Activated CD4-positive, alpha-beta T cell treated with anti-CD3 and anti-CD28 coated beads, Interleukin-10, Interleukin-2, amounts not matched to agents 100 ng/mL and 50 ng/mL, durations not matched to agents 16 hours and 8 hours (primary cell): ENCODE measurements at regions not wholly inside any gene's neighbourhood (a gene's known extent, or its start where the extent isn't known, plus 50 kb on each side); places are given as distances from the start of the nearest gene placed in this dataset.

Source experiments
- DNase-seq: peaks from one replicate; pipeline ENCODE4 v3.0.0-alpha.2; 2020

DNA sequence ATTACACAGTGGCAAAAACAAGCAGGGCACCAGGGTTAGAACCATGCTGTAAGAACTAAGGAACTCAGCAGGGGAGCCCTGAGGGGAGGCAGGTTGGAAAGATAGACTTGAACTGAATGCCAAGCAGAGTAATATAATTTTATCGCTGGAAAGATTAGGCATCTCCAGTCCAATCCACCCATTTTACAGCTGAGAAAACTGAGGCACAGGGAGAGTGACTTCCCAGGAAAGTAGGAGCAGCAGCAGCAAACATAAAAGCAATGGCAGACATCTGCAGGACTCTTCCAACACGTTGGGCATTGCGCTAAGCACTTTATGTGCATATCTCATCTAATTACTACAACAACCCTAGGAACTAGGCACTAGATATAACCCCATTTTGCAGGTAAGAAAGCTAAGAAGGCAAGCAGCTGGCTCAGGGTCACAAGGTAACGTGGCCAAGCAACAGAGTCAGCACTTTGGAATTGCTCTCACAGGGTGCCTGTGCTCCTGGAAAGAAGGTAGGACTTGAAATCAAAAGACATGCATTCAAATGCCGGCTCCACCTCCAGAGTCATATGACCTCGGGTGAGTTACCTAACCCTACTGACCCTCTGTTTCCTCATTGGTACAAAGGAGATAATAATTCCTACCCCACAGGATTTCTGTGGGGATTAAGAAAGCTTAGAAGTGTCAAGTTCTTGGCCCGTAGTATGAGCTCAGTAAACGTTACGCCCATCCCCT, 215.3 kb downstream of the BARX2 start:
- no peak for DNase-seq

DNA sequence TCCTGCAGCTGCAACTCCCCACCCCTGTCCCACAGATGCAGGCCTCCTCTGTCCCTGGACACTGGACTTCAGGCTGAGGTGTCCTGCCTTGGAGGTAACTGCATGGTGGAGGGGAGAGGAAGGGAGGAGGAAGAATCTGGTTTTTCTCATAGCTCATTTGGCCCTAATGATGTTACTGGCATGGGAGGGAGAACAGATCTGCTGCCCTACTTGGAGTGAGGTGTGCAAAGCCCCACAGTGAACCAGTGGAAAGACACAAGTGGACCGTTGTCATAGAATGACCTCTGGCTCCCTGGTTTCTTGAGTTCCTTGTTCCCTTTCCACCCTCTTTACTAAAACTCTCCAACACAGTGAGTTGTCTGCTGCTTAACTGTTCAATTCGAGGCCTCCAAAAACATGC, 215.9 kb downstream of the BARX2 start:
- DNase-seq = no peak

DNA sequence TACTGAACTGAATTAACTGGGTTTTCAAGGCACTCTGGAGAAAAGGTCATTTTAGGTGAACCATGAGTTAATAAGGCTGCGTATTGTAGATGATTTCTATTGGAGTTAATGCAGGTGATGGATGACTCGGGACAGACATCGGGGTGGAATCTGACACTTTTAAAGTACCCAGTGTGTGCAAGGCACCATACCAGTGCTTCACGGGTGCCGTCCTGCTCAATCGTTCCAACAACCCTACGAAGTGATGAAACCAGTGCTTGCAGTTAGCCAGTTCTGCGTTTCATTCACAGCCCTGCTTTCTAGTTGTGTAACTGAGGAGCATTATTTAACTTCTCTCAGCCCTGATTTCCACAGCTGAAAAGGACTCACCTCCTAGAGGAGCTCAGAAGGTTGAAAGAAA, 216.5 kb downstream of the BARX2 start:
- no peak for DNase-seq

DNA sequence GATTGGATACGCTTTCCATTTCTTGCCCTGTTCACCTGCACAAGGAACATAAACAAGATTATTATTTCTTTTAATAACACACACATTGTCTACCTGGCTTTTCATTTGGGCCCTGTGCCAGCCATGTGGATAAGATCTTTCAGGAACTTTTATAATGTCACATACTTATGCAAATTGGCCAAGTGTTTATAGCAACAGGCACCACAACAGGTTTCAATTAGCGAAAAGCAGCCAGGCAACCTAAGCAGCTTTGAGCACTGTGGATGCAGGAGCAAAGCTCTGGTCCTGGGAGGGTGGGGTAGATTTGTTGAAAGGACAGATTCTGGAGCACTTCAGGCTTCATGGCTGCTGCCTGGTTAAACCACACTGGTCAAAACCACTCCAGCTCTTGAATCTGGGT, 217.4 kb downstream of the BARX2 start:
- DNase-seq = no peak

DNA sequence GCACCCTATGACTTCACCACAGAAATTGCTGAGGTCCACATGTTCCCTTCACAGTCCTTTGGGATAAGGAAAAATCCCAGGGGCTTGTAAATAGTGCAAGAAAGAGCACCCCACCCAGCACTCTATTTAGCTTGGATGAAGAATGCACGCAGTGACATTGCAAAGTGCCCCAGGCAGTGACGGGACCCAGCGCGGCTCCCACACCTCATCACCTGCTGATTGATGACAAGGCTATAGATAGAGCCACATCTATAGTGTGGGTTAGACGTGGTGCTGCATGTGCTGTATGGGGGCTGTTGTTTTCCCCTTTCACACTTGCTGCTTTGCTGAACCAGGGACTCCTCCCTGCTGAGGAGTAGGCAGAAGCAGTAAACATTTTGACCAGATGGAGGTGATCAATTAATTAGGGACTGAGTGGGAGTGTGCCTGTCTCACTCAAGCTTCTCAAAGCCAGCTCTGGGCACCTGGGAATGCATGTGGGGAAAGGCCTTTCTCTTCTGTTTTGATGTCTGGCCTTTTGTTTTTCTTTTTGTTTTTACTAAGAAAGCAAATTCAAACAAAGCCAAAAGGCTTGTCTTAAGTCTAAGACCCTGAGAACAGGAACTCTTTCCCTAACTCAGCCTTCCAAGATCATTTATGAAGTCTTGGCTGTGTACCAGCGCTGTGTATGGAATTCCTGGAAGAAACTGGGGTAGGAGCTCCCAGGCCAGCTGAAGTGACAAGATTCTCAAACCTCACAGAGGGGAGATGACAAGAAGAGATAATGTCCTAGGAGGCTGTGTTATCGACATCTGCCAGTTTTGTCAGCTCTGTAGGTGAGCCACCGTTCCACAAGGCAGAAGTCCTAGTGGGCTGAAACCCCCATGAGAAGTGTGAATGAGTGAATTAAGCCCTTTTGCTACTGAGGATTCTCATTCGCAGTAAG, 219.7 kb downstream of the BARX2 start:
- no peak for DNase-seq

DNA sequence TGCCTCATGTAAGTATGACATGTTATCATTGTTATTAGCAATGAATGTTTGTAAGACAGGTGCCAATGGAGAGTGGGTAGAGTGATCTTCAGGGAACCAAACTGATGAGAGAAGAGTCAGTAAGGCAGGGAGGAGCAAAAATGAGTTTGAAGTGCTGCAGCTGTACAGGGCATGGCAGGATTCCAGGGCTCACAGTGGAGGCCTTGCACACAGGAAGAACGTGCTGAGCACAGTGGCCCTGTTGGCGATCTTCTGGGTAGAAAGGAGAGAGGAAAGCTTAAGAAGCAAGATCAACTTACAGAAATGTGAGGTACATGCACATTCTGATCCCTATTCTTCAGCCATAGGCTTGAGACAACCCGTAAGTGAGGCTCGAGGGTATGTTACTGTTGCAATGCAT, 219.3 kb upstream of the TMEM45B start:
- DNase-seq = no peak

DNA sequence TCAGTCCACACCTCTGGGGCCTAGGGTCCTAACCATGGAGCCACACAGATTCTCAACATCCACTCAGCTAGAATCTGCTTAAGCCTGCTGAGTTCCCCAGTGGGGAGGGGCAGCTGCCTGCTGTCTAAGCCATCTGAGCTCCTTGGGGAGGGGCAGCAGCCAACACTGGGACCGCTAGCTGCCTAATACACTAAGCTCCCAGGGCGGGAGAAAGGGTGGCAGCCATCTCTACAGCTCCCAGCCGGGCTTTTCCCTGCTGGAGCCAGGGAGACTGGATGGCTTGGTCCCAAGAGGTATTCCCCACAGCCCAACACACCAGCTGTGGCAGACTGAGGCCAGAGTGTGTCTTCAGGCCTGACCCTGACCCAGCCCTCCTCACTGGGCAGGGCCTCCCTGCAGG, 217.3 kb upstream of the TMEM45B start:
- DNase-seq = no peak

DNA sequence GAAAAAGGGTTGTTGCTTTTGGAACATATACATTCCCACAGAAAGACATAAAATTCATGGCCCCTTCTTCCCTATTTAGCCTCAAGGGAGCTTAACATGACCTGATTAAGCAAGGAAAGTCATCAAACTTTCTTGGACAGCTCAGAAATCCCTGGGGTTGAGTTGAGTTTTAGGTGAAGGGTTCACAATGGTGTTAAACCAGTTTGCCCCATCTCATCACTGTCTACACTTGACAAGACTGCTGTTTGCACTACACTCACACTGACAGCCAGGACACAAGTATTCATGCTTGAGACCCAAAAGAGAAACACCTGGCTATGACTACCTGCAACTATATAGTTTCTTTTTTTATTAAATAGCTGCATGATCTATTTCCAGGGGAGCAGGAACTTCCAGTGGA, 209.8 kb upstream of the TMEM45B start:
- DNase-seq = no peak

DNA sequence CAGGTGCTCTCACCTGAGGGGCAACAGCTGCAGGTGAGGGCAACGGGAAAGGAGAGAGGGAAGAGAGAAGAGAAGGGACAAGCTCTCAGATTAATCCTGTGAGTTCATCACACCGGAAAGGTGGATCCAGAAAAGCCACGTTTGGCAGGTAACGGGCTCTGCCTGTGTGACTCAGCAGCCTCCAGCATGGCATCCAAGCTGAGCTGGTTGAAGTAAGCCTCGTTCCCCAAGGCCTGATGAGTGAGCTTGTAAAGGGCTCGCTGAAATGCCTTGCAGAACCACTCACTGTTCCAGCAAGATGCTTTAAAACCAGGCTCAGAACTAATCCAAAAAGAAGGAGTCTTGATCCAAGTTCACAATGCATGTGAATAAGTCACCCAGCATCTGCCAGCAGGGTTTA, 206.9 kb upstream of the TMEM45B start:
- no peak for DNase-seq

DNA sequence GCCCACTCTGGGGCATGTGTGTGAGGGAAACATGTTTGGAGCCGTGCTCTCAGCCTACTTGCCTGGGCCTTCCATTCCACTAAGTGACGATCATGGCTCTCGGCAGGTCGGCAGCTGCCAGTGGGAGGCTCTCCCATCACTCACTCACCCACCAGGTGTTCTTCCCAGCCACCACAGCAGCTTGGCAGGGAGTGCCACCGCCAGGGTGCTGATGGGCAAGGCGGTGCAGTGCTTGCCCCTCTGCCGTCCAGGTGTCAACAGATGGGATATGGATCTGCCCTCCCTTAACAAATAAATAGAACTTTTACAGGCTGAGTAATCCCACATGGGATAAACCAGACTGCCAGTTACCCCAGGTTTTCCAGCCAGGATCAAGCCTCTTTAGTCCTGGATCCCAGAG, 205.5 kb upstream of the TMEM45B start:
- no peak for DNase-seq

DNA sequence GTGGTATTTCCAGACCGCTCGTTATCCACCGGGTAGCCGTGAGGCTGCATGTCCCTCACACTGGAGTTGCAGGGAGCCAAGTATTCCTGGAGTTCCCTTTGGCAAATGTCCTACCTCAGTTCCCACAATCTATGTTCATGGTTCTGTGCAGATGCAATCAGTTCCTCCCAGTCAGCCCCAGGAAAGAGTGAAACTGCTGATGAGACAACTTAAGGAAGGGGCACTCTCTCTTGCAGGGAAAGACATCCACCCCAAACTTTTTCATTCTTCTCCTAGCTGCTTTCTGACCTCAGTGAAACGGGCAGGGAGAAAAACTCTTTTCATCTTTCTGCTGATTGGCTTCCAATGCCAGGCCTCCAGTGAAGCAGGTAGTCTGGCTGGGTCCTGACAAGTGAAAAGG, 205.1 kb upstream of the TMEM45B start:
- DNase-seq = no peak

DNA sequence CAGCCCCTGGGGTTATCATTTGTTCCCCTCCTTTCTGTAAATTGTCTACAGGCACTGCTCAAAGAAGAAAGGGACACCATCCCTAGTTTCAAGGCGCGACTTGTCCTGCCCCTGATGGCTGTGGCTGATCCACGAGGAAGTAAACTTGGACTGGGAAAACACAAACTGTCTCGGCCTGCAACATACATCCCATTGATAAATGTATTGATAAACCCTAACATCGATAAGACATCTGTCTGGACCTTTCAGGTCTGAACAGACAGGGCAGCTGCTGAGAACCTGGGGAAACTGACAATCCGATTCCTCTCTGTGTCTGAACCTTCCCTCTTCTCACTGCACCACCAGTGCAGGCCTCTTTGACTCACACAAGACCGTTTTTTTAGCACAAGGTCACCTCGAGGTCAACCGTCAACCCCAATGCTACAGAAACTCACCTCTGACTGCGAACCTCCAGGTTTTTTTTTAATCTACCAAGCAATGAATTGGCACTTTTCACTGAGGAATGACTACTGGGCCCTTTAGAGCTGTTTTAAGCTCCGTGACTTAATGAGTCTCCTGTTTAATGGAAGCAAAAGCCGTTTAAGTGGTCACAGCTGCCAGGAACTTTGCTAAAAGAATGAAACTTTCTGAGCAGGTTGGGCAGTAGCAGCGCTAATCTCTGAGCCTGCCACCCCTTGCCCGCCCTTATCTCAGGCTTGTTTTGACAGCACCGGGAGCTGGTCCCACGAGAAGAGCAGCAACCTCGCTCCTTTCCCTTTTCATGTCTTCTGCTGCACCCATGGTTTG, 203.8 kb upstream of the TMEM45B start:
- DNase-seq = no peak

DNA sequence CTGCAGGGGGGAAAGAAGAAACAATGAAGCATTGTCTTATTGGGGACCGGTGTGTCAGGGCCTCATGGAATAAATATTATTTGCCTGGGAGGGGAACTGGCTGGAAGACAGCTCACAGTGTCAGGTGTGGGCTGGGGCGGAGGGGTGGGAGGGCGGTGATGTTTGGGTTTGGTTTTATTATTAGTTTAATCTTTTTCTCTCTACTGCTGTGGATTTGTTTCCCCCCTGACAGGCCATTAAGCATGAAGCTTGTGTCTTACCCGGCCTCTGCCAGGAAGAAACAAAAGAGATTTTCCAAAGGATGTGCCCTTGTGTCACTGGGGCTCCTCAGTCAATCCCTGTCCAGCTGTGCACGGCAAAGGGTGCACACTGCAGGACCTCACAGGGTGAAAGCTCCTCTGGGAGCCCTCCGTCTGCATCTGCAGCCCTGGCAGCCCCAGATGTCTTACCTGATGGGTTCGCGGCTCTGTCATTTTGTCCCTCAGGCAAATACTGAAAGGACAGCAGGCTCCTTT, 203.1 kb upstream of the TMEM45B start:
- no peak for DNase-seq

DNA sequence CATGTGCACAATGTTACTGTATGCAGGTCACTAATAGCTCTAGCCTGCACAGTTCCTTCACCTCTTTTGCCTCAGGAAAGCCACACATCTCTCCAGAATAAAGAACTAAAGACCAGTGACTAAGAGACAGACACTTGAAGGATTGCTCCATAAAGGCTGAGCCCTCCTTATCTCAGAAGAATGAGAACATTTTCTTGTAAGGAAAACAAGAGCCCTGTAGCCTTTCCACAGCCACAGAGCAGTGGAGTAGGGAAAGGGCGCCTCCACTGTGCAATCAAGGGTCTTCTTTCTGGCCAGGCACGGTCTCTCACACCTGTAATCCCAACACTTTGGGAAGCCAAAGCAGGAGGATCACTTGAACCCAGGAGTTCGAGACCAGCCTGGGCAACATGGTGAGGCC, 202.6 kb upstream of the TMEM45B start:
- DNase-seq = no peak

DNA sequence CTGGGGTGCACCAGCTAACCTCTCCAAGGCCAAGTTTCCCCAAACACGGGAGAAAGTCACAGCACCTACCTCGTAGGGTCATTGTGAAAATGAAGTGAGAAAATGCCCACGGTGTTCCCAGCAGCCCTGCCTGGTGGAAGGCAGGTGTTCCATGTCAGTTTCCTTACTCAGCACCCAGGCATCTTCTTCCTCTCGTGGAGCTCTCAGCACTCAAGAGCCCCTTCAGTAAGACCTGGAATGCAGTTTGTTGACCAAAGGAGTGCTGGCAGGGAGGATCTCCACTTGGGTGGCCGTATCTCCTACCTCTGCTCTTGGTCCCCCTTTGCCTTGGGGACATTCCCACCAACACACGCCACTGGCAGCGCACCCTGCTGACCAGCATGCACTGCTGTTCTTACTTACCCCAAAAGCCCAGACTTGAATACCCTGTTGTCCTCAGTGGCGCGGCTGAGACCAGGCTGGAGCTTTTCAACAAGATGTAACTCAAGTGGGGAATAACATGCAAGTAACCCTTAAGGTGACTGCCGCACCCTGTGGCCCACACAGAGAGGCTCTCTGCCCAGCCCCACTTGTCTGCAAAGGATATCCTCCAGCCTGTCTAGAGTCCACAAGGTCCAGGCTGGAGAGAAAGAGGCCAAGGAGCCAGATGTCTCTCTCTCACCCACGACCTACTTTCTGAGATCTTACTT, 201.2 kb upstream of the TMEM45B start:
- DNase-seq = no peak

DNA sequence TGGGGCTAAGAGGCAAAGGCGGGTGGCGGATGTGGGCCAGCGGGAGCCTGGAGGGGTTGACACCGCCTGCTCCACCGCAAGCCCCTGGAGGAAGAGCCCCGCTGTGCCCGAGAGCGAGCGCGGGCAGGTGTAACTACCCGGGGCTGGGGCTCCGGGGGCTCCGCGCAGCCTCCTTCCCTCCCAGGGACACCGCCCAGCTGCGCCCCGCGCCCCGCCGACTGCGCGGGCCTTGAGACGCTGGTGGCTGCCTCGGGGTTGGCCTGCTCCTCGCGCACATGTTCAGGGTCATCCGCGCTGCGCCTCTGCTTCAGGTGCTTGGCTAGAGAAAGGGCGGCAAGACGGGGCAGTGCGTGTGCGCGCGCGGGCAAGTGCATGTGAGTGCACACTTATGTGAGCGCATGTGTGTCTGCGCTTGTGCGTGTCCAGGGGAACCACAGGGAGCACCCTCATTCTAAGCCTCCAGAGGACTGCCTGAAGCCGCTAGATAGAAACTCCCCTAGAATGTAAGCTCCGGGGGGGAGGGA, 197.5 kb upstream of the TMEM45B start:
- DNase-seq = no peak

DNA sequence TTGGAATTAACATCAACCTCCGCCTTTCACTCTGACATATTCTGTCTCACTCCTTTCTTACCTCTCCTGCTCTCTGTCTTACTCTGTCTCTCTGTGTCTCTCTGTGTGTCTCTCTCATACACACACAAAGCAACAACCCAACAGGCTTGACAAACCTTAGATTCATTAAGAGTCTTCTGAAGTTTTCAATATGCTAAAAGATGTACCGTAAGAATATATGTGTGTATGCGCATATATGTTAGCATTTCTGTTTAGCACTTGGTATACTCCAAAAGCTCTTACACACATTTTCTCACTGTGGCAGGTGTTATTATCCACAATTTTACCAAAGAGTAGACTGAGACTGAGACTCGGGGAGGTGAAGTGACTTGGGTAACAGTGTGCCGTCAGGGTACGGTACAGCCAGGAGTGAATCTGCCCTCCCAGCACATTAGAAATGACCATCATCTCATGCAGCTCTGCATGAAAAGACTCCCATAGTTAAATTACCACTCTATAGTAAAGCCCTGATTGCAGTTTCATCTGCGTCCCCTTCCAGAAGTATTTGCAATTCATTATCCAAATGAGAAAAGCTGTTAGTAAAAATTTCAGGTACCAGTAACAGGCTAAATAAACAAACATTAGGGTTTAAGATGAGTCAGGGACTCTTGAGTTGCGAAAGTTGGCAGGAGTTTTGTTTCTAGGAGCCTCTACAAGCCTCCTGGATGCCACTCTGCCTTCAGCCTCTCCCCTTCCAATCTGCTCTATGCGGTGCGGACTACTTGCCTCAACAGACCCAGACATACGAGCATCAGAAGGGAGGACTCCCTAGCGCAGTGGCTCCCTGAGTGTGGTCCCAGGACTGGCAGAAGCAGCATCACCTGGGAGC, 195.2 kb upstream of the TMEM45B start:
- no peak for DNase-seq

DNA sequence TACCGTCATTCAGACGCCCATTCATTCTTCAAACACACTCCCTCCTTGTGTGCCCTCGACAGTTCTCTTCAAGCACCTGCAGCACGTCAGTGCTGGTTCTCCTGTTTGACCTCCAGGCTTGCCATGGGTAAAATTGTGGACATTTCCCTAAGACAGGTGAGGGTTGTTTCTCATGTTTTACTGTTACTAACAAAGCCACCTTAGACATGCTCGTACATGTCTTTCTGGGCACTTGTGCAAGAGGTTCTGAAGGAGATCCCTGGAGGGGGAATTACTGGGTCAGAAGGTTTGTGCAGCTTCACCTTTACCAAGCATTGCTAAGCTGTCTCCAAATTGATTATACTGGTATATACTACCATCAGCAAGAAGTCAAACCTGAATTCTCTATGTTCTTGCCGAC, 189.7 kb upstream of the TMEM45B start:
- DNase-seq = no peak

DNA sequence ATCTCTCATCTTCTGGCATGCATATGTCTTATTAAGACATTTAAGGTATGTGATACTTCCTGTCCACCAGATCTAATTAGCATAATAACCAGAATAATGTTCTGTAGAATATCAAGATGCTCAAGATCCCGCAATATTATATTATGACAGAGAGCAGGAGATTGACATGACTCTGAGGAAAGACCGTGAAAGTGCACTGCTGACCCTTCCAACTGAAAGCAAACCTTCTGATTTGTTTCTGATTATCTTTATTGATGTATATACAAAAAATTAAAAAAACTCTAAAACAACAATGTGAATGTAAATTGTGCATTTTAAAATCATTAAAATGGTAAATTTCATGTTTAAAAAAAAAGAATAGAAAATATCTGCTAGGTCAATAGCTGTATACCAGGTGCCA, 184.4 kb upstream of the TMEM45B start:
- no peak for DNase-seq

DNA sequence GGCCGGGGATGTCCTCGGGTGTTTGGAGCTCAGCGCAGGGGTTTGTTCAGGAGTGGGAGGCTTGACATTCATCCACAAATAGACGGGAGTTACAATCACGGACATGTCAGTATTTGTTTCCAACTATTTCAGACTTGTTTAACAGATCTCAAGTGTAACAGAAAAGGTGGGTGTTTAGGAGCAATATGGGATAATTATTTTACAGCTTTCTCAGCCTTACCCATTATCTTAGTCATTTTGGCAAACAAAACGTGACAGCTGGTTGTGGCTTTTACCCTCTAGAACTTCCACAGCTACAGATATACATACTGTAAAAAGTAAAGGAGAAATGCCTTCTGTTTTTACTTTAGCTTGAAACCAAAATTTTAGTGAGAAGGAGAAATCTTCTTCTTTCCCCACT, 178.7 kb upstream of the TMEM45B start:
- DNase-seq = peak; percentile 41

DNA sequence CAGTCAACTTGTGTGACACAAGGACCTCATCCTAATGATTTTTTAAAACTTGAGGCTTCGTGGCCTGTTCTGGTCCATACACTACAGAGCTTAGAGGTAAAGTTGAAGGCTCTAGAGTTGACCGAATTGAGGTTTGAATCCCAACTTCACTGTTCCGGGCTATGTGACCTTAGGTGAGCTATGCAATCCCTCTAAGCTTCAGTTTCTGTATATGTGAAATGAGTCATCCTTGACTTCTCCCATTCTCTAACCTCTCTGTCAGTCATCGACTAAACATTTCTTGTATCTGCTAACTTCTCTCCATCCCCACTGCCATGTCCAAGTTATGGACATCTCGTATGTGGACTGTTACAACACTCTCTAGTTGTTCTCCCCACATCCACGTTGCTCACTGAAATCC, 178.2 kb upstream of the TMEM45B start:
- peak; percentile 66 for DNase-seq
